GM18498 (cell line): ENCODE measurements at regions not wholly inside any gene's neighbourhood (a gene's known extent, or its start where the extent isn't known, plus 50 kb on each side); places are given as distances from the start of the nearest gene placed in this dataset.
"Not testable (repeated sequence)": the region's sequence is repeated elsewhere in the genome, so short reads cannot be mapped to it uniquely, and the experiment has no call there.

ENCODE experiments used
- ATAC-seq: cut with Tn5 transposase; IDR thresholded peaks from one replicate; pipeline ENCODE4 v1.9.1; 2021; ENCODE audit warnings: mild to moderate bottlenecking, moderate library complexity; ENCODE audit not compliant: unreplicated experiment

DNA sequence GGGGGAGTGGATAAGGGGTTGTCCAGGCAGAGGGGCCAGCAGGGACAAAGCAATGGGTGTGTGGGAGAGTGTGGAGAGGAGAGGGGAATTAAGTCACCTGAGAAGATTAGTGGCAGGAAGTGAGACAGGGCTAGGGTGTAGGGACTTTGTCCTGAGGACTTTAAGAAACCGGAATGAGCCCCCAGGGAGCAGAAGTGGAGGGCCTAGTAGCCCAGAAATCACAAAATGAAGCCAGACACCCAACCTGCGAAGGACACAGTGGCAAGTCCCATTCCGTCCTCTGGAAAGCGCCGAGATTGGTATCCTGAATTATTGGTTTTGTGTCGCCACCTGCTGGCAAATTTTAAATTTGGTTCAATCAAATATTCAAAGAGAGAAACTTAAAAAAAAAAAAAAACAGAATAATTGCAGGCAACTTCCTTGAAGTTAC, 78.0 kb upstream of the SLC25A36 start:
- no peak for ATAC-seq

DNA sequence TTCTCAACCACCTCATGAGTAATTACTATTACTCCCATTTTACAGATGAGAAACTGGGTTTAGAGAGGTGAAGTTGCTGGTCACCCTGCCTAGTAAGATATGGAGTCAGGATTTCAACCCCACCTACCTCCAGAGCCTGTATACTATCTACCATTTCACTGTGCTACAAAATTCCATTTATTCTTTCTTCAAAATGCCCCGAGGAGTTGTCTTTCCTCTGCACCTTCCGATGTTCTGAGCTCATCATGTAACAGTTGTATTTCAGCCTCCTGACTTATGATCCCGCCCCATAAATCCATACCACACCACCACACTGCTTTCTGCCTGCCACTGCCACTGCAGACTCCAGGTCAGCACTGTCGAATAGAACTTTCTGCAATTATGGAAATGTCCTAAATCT, 71.3 kb upstream of the SLC25A36 start:
- ATAC-seq = no peak

DNA sequence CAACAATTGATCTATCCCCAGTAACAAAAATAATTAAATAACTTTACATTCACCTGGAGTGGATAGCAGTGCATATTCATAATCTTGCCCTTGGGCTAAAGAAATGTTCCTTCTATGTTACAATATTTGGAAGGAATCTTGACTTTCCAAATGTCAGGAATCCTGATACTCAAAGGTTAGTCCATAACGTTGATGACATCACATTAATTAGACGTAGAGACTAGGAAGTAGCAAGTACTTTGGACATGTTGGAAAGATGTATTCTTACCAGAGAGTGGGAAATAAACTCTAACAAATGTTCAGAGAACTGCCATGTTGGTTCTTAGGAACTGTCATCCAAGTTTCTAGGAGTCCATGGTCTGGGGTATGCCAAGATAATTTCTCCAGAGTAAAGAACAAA, 70.6 kb upstream of the SLC25A36 start:
- ATAC-seq = no peak

DNA sequence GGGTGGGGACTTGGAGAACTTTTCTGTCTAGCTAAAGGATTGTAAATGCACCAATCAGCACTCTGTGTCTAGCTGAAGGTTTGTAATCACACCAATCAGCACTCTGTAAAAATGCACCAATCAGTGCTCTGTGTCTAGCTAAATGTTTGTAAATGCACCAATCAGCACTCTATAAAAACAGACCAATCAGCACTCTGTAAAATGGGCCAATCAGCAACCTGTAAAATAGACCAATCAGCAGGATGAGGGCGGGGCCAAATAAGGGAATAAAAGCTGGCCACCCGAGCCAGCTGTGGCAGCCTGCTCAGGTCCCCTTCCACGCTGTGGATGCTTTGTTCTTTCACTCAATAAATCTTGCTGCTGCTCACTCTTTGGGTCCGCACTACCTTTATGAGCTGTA, 69.5 kb upstream of the SLC25A36 start:
- not testable (repeated sequence) for ATAC-seq

DNA sequence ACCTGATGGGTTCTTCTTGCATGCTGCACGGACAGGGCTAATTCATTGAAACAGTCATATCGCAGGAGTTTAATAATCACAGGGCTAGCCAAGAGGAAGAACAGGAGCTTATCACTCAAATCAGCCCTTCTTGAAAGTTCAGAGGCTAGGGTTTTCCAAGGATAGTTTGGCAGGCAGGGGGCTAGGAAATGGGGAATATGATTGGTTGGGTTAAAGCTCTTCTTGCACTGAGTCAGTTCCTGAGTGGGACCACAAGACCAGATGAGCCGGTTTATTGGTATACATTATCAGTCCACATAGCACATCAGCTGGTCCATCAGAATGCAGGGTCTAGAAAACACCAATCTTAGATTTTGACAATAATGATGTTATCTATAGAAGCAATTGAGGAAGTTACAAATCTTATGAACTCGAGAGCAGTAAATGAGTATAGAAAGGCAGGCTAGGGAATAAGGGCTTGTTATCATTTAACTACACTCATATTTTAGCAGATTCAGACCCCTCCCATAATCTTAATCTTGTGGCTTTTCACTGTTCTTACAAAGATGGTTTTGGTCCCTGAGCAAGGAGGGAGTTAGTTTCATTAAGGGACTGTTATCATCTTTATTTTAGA, 58.1 kb upstream of the SLC25A36 start:
- ATAC-seq = no peak

DNA sequence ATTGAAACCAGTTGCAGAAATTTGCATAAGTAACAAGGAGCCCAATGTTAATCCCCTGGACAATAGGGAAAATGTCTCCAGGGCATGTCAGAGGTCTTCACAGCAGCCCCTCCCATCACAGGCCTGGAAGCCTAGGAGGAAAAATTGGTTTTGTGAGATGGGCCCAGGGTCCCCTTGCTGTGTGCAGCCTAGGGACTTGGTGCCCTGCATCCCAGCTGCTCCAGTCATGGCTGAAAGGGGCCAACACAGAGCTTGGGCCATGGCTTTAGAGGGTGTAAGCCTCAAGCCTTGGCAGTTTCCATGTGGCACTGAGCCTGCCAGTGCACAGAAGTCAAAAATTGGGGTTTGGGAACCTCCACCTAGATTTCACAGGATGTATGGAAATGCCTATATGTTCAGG, 55.9 kb upstream of the SLC25A36 start:
- ATAC-seq = not testable (repeated sequence)
